Parathyroid adenoma (tissue), 2 donors: ENCODE measurements at regions not wholly inside any gene's neighbourhood (a gene's known extent, or its start where the extent isn't known, plus 50 kb on each side); places are given as distances from the start of the nearest gene placed in this dataset.
A peak's percentile ranks its signal among the peaks of the same experiment; 100 is the strongest.

Experiments
- H2AFZ ChIP-seq: fragments of 300-600 bp; sonication (generic); one replicate; pipeline ENCODE4 v1.7.0; 2017; ENCODE audit warnings: antibody characterized with exemption, mild to moderate bottlenecking
- H3K27ac ChIP-seq: fragments of 300-600 bp; sonication (generic); one replicate; pipeline ENCODE4 v1.7.0; 2017
- H3K27me3 ChIP-seq: fragments of 300-600 bp; sonication (generic); one replicate; pipeline ENCODE4 v1.7.0; 2017; ENCODE audit warnings: low read length; ENCODE audit not compliant: control insufficient read depth, insufficient read depth
- H3K36me3 ChIP-seq: fragments of 300-600 bp; sonication (generic); one replicate; pipeline ENCODE4 v1.7.0; 2017; ENCODE audit warnings: low read length; ENCODE audit not compliant: control insufficient read depth, insufficient read depth
- H3K4me1 ChIP-seq: fragments of 300-600 bp; sonication (generic); one replicate; pipeline ENCODE4 v1.7.0; 2017; ENCODE audit warnings: control low read depth
- H3K4me2 ChIP-seq: fragments of 300-600 bp; sonication (generic); one replicate; pipeline ENCODE4 v1.7.0; 2017; ENCODE audit warnings: low read length
- H3K4me3 ChIP-seq: fragments of 300-600 bp; sonication (generic); one replicate; pipeline ENCODE4 v1.7.0; 2017; ENCODE audit warnings: low read depth, low read length
- H3K79me2 ChIP-seq: fragments of 300-600 bp; sonication (generic); one replicate; pipeline ENCODE4 v1.7.0; 2017; ENCODE audit warnings: control low read depth
- H3K9ac ChIP-seq: fragments of 300-600 bp; sonication (generic); one replicate; pipeline ENCODE4 v1.7.0; 2017; ENCODE audit warnings: mild to moderate bottlenecking
- H3K9me3 ChIP-seq: fragments of 300-600 bp; sonication (generic); one replicate; pipeline ENCODE4 v1.7.0; 2017; ENCODE audit warnings: low read length; ENCODE audit not compliant: control insufficient read depth
- TF ChIP-seq, protein P1 (sequence below): fragments of 300-600 bp; sonication (generic); IDR thresholded peaks from one replicate; pipeline ENCODE4 v1.7.0; 2017; ENCODE audit warnings: antibody characterized with exemption, mild to moderate bottlenecking
- donor health status: primary hyperparathyroidism.

GRCh38 chr1:90361026-90361425 is 356.1 kb downstream of the BARHL2 start:
- Histone ChIP-seq H3K9ac (no peak overlapping the region), H3K4me1 (no peaks in the 10 kb centered on the region), H3K4me2 (no peak overlapping the region), H2AFZ (no peak overlapping the region), H3K27me3 (no peaks in the 10 kb centered on the region), H3K79me2 (no peaks in the 10 kb centered on the region), H3K36me3 (no peaks in the 10 kb centered on the region), H3K27ac (no peak overlapping the region), H3K4me3 (no peak overlapping the region), H3K9me3 (no peaks in the 10 kb centered on the region)
- TF ChIP-seq, protein P1, sequence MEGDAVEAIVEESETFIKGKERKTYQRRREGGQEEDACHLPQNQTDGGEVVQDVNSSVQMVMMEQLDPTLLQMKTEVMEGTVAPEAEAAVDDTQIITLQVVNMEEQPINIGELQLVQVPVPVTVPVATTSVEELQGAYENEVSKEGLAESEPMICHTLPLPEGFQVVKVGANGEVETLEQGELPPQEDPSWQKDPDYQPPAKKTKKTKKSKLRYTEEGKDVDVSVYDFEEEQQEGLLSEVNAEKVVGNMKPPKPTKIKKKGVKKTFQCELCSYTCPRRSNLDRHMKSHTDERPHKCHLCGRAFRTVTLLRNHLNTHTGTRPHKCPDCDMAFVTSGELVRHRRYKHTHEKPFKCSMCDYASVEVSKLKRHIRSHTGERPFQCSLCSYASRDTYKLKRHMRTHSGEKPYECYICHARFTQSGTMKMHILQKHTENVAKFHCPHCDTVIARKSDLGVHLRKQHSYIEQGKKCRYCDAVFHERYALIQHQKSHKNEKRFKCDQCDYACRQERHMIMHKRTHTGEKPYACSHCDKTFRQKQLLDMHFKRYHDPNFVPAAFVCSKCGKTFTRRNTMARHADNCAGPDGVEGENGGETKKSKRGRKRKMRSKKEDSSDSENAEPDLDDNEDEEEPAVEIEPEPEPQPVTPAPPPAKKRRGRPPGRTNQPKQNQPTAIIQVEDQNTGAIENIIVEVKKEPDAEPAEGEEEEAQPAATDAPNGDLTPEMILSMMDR: no peak

- Histone ChIP-seq H2AFZ (peak overlapping the region; percentile 42), H3K4me1 (no peaks in the 10 kb centered on the region), H3K9me3 (no peaks in the 10 kb centered on the region), H3K4me2 (no peak overlapping the region), H3K4me3 (no peak overlapping the region), H3K27ac (no peak overlapping the region), H3K79me2 (no peaks in the 10 kb centered on the region), H3K36me3 (no peaks in the 10 kb centered on the region), H3K9ac (no peak overlapping the region), H3K27me3 (no peaks in the 10 kb centered on the region)
- TF ChIP-seq, protein P1: no peak
Observed at GRCh38 chr1:90359994-90360393, 357.1 kb downstream of the BARHL2 start.

DNA sequence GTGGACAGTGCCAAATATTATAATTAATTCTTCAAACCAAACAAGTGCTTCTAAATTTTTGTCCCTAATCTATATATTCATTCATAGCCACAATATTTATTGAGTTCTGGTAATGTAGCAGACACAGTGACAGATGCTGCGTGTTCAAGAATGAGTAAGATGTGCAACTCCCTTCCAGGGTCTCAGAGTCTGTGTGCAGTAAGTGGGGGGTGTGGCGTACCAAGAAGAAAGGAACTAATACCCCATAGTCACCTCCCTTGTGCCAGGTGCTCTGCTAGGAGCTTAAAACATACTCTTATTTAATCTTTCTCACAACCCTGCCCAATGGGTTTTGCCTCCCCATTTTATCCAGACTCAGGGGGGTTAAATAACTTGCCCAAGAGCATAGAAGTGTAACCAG is 358.7 kb downstream of the BARHL2 start:
- H3K79me2 ChIP-seq: no peaks in the 10 kb centered on the region
- no peak overlapping the region for H3K4me2 ChIP-seq
- no peaks in the 10 kb centered on the region for H3K9me3 ChIP-seq
- no peak overlapping the region for H3K4me3 ChIP-seq
- H3K4me1 ChIP-seq: no peaks in the 10 kb centered on the region
- H2AFZ ChIP-seq: no peak overlapping the region
- no peaks in the 10 kb centered on the region for H3K36me3 ChIP-seq
- TF ChIP-seq, protein P1: no peak
- no peak overlapping the region for H3K27ac ChIP-seq
- H3K9ac ChIP-seq: no peak overlapping the region
- no peaks in the 10 kb centered on the region for H3K27me3 ChIP-seq

DNA sequence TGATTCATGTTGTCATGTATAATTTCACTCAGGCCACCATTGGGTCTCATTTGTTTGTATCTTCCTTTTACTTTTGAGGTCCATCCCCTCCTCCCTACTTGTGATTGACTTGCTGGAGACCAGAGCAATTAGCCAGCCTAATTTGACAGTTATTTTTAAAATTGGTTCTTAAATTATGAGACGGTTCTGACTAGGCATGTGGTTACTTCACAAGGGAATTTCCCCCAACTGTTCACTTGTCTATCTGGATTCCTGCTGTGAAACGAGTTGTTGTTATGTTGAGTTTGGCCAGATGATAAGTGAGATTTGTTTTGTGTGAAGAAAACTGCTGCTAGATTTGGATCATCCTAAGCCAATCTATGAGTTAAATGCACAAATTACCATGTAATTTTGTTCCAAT is 359.1 kb downstream of the BARHL2 start:
- TF ChIP-seq, protein P1: no peak
- H3K9me3 ChIP-seq: no peaks in the 10 kb centered on the region
- H2AFZ ChIP-seq: no peak overlapping the region
- H3K4me3 ChIP-seq: no peak overlapping the region
- H3K4me2 ChIP-seq: no peak overlapping the region
- H3K36me3 ChIP-seq: no peaks in the 10 kb centered on the region
- no peaks in the 10 kb centered on the region for H3K27me3 ChIP-seq
- H3K79me2 ChIP-seq: no peaks in the 10 kb centered on the region
- no peaks in the 10 kb centered on the region for H3K4me1 ChIP-seq
- no peak overlapping the region for H3K9ac ChIP-seq
- no peak overlapping the region for H3K27ac ChIP-seq

DNA sequence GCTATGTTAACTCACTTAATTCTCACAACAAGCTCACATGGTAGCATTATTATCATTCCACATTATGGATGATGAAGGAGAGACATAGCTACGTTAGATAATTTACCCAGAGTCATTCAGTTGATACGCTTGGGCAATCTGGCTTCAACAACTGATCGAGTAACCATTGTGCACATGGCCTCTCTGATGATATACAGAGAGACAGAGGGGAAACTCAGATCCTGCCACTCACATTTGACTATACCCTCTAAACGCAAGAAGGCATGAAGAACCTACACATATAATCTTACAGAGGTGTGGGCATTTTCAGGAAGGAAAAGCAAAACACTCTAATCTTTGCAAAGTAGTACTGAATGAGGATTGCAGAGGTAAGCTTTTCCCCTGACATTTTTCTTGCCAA is 360.1 kb downstream of the BARHL2 start:
- no peak overlapping the region for H3K9ac ChIP-seq
- no peaks in the 10 kb centered on the region for H3K27me3 ChIP-seq
- H3K4me1 ChIP-seq: no peaks in the 10 kb centered on the region
- no peak overlapping the region for H3K4me2 ChIP-seq
- no peak overlapping the region for H2AFZ ChIP-seq
- no peaks in the 10 kb centered on the region for H3K36me3 ChIP-seq
- H3K9me3 ChIP-seq: no peaks in the 10 kb centered on the region
- H3K79me2 ChIP-seq: no peaks in the 10 kb centered on the region
- TF ChIP-seq, protein P1: no peak
- H3K27ac ChIP-seq: no peak overlapping the region
- H3K4me3 ChIP-seq: no peak overlapping the region
